GM23338 (cell line): ENCODE measurements at regions not wholly inside any gene's neighbourhood (a gene's known extent, or its start where the extent isn't known, plus 50 kb on each side); places are given as distances from the start of the nearest gene placed in this dataset.

Source experiments
- CTCF ChIP-seq, 2 experiments: fragments of 200-600 bp in 1 of 2; sonication (generic) in 1 of 2; conservative IDR thresholded peaks; 2 replicates each; pipeline versions ENCODE4 v1.5.1 to v1.6.1; 2016 to 2017; ENCODE audit warnings: antibody characterized with exemption in 2 of 2, low read depth in 2 of 2, mild to moderate bottlenecking in 2 of 2, moderate library complexity in 1 of 2
- EZH2phosphoT487 ChIP-seq: fragments of 200-600 bp; sonication (generic); IDR thresholded peaks from one replicate; pipeline ENCODE4 v1.8.1; 2018; ENCODE audit warnings: antibody characterized with exemption; ENCODE audit not compliant: unreplicated experiment
- JUNB ChIP-seq: IDR thresholded peaks from one replicate; pipeline ENCODE4 v1.6.1; 2016; ENCODE audit warnings: antibody characterized with exemption; ENCODE audit not compliant: unreplicated experiment
- POLR2AphosphoS5 ChIP-seq: IDR thresholded peaks from 2 replicates; pipeline ENCODE4 v1.6.1; 2016; ENCODE audit warnings: antibody characterized with exemption, low read depth

- TF ChIP-seq JUNB (no peak), CTCF (conservative IDR thresholded peaks at IDR 0.05; ENCODE audit: low read depth in 2 of 2) (no peak), POLR2AphosphoS5 (no peak), EZH2phosphoT487 (no peak)
These were observed 988.8 kb upstream of the B3GALT2 start for GRCh38 chr1:194175251-194175650.
